H9 (cell line): ENCODE measurements at regions not wholly inside any gene's neighbourhood (a gene's known extent, or its start where the extent isn't known, plus 50 kb on each side); places are given as distances from the start of the nearest gene placed in this dataset.

Experiments
- DNase-seq: peaks from one replicate; pipeline ENCODE4 v3.0.0-alpha.2; 2017
- H2AFZ ChIP-seq: one replicate; pipeline ENCODE4 v1.6.1; 2013; ENCODE audit warnings: mild to moderate bottlenecking, low read length, control low read depth, moderate library complexity
- H2AK5ac ChIP-seq: 2 replicates; pipeline ENCODE4 v1.6.1; 2013; ENCODE audit warnings: low read length, control low read depth, mixed read lengths; ENCODE audit not compliant: insufficient read length
- H2BK120ac ChIP-seq: one replicate; pipeline ENCODE4 v1.6.1; 2013; ENCODE audit warnings: low read depth, mild to moderate bottlenecking, low read length, control low read depth, inconsistent platforms; ENCODE audit not compliant: poor library complexity, severe bottlenecking
- H2BK12ac ChIP-seq: 2 replicates; pipeline ENCODE4 v1.6.1; 2013; ENCODE audit warnings: low read length, control low read depth, mixed read lengths, low read depth; ENCODE audit not compliant: insufficient read length
- H2BK15ac ChIP-seq: 2 replicates; pipeline ENCODE4 v1.6.1; 2013; ENCODE audit warnings: low read depth, low read length, control low read depth
- H2BK20ac ChIP-seq: one replicate; pipeline ENCODE4 v1.6.1; 2013; ENCODE audit warnings: low read depth, mild to moderate bottlenecking, low read length, control low read depth, inconsistent platforms; ENCODE audit not compliant: poor library complexity, severe bottlenecking
- H2BK5ac ChIP-seq: 2 replicates; pipeline ENCODE4 v1.6.1; 2013; ENCODE audit warnings: low read length, control low read depth, mixed read lengths; ENCODE audit not compliant: insufficient read length
- H3K14ac ChIP-seq: 2 replicates; pipeline ENCODE4 v1.6.1; 2013; ENCODE audit warnings: low read length, control low read depth; ENCODE audit not compliant: insufficient read depth
- H3K18ac ChIP-seq: 2 replicates; pipeline ENCODE4 v1.6.1; 2013; ENCODE audit warnings: low read depth, mild to moderate bottlenecking, mixed read lengths, low read length, control low read depth; ENCODE audit not compliant: insufficient read length
- H3K23ac ChIP-seq: 2 replicates; pipeline ENCODE4 v1.6.1; 2013; ENCODE audit warnings: low read length, control low read depth, mixed read lengths, low read depth; ENCODE audit not compliant: insufficient read length
- H3K23me2 ChIP-seq: 2 replicates; pipeline ENCODE4 v1.6.1; 2013; ENCODE audit warnings: low read depth, mild to moderate bottlenecking, mixed read lengths, low read length, control low read depth; ENCODE audit not compliant: insufficient read length, poor library complexity, severe bottlenecking
- H3K27ac ChIP-seq: 2 replicates; pipeline ENCODE4 v1.5.1; 2013; ENCODE audit warnings: low read length, control low read depth, mixed read lengths, low read depth; ENCODE audit not compliant: insufficient read length
- H3K27me3 ChIP-seq: 2 replicates; pipeline ENCODE4 v1.6.1; 2013; ENCODE audit warnings: low read length, control low read depth, inconsistent platforms; ENCODE audit not compliant: insufficient read depth
- H3K4ac ChIP-seq: 2 replicates; pipeline ENCODE4 v1.6.1; 2013; ENCODE audit warnings: low read depth, mild to moderate bottlenecking, control low read depth, inconsistent platforms, low read length, moderate library complexity
- H3K4me1 ChIP-seq: 2 replicates; pipeline ENCODE4 v1.6.1; 2013; ENCODE audit warnings: low read length, control low read depth, inconsistent platforms; ENCODE audit not compliant: insufficient read depth
- H3K4me2 ChIP-seq: 2 replicates; pipeline ENCODE4 v1.6.1; 2013; ENCODE audit warnings: low read length, control low read depth, mixed read lengths; ENCODE audit not compliant: insufficient read length, insufficient read depth
- H3K56ac ChIP-seq: 2 replicates; pipeline ENCODE4 v1.6.1; 2013; ENCODE audit warnings: low read depth, mild to moderate bottlenecking, mixed read lengths, low read length, control low read depth; ENCODE audit not compliant: insufficient read length
- H3K79me1 ChIP-seq: 2 replicates; pipeline ENCODE4 v1.6.1; 2013; ENCODE audit warnings: low read depth, mild to moderate bottlenecking, moderate library complexity, low read length, control low read depth, inconsistent platforms; ENCODE audit not compliant: insufficient read depth, poor library complexity, severe bottlenecking
- H3K79me2 ChIP-seq: 2 replicates; pipeline ENCODE4 v1.6.1; 2013; ENCODE audit warnings: low read length, control low read depth, inconsistent platforms; ENCODE audit not compliant: insufficient read depth
- H3K9ac ChIP-seq: 2 replicates; pipeline ENCODE4 v1.6.1; 2013; ENCODE audit warnings: low read length, control low read depth, mixed read lengths; ENCODE audit not compliant: insufficient read length; ENCODE audit errors: extremely low read depth
- H3K9me3 ChIP-seq: one replicate; pipeline ENCODE4 v1.6.1; 2013; ENCODE audit warnings: low read depth, low read length, inconsistent platforms; ENCODE audit not compliant: control insufficient read depth
- H3T11ph ChIP-seq: one replicate; pipeline ENCODE4 v1.6.1; 2013; ENCODE audit warnings: mild to moderate bottlenecking, low read length, control low read depth, inconsistent platforms
- H4K20me1 ChIP-seq: one replicate; pipeline ENCODE4 v1.6.1; 2013; ENCODE audit not compliant: control insufficient read depth, insufficient read length, insufficient read depth
- H4K5ac ChIP-seq: 2 replicates; pipeline ENCODE4 v1.6.1; 2013; ENCODE audit warnings: low read depth, mild to moderate bottlenecking, mixed read lengths, low read length, control low read depth; ENCODE audit not compliant: insufficient read length
- H4K8ac ChIP-seq: replicated peaks from 2 replicates; pipeline ENCODE4 v1.6.1; 2013; ENCODE audit warnings: low read length, control low read depth, mixed read lengths, low read depth; ENCODE audit not compliant: insufficient read length
- H4K91ac ChIP-seq: 2 replicates; pipeline ENCODE4 v1.6.1; 2013; ENCODE audit warnings: low read depth, mild to moderate bottlenecking, moderate library complexity, mixed read lengths, low read length, control low read depth; ENCODE audit not compliant: insufficient read length
- H3K27ac Mint-ChIP-seq, 3 experiments: 2 replicates in 2 of 3; 3 replicates in 1 of 3; pipeline ENCODE4 v1.8.0; 2020 to 2021; ENCODE audit warnings: mixed read lengths in 3 of 3, mild to moderate bottlenecking in 1 of 3, moderate library complexity in 1 of 3
- H3K27me3 Mint-ChIP-seq: 2 replicates; pipeline ENCODE4 v1.8.0; 2021; ENCODE audit warnings: low read depth, mild to moderate bottlenecking, moderate library complexity, mixed read lengths
- H3K36me3 Mint-ChIP-seq, 3 experiments: 2 replicates in 2 of 3; 3 replicates in 1 of 3; pipeline ENCODE4 v1.8.0; 2020 to 2021; ENCODE audit warnings: low read depth in 3 of 3, mixed read lengths in 3 of 3; ENCODE audit not compliant: insufficient read depth in 1 of 3
- H3K4me1 Mint-ChIP-seq, 2 experiments: 2 replicates each; pipeline ENCODE4 v1.8.0; 2020; ENCODE audit warnings: mixed read lengths in 2 of 2
- H3K4me3 Mint-ChIP-seq, 2 experiments: 2 replicates in 1 of 2; 3 replicates in 1 of 2; pipeline ENCODE4 v1.8.0; 2020 to 2021; ENCODE audit warnings: mild to moderate bottlenecking in 2 of 2, mixed read lengths in 2 of 2, moderate library complexity in 1 of 2
- H3K9me3 Mint-ChIP-seq, 2 experiments: 2 replicates in 1 of 2; 3 replicates in 1 of 2; pipeline ENCODE4 v1.8.0; 2020; ENCODE audit warnings: mild to moderate bottlenecking in 2 of 2, mixed read lengths in 2 of 2, moderate library complexity in 1 of 2
- CTCF ChIP-seq: fragments of 200-600 bp; sonication (generic); conservative IDR thresholded peaks from 3 replicates; pipeline ENCODE4 v1.8.0; 2021; ENCODE audit warnings: antibody characterized with exemption, mild to moderate bottlenecking

DNA sequence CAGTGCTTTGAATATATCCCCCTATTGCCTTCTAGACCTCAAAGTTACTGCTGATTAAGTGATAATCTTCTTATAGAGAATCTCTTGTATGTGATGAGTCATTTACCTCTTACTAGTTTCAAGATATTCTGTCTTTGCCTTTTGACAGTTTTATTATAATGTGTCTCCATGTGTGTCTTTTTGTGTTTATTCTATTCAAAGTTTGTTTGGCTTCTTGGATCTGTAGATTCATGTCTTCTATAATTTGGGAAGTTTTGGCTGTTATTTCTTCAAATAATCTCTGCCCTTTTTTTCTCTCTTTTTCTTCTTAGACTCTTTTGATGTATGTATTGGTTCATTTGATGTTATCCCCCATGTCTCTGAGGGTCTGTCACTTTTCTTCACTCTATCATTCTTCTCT lies 915.7 kb upstream of the GRIA3 start:
- no peak for DNase-seq
- Histone ChIP-seq H3T11ph (no peak overlapping the region), H3K9ac (no peak overlapping the region), H2BK5ac (no peak overlapping the region), H2AK5ac (no peak overlapping the region), H3K79me1 (no peaks in the 10 kb centered on the region), H3K23me2 (no peaks in the 10 kb centered on the region), H4K91ac (no peak overlapping the region), H2BK12ac (no peak overlapping the region), H2BK120ac (no peak overlapping the region), H3K4me2 (no peak overlapping the region), H3K56ac (no peak overlapping the region), H3K23ac (no peak overlapping the region), H2BK20ac (no peak overlapping the region), H3K27ac (no peak overlapping the region), H4K5ac (no peak overlapping the region), H4K20me1 (no peaks in the 10 kb centered on the region), H4K8ac (no peak overlapping the region), H3K4ac (no peak overlapping the region), H3K9me3 (peaks cover 6% of the 10 kb centered on the region), H3K79me2 (no peaks in the 10 kb centered on the region), H3K27me3 (no peaks in the 10 kb centered on the region), H3K4me1 (no peaks in the 10 kb centered on the region), H2AFZ (no peak overlapping the region), H3K18ac (no peak overlapping the region), H3K14ac (no peak overlapping the region), H2BK15ac (no peak overlapping the region)
- Mint-ChIP-seq H3K9me3 (peaks cover 33 to 56% of the 10 kb centered on the region in 2 experiments), H3K4me3 (no peak overlapping the region), H3K27ac (no peak overlapping the region), H3K27me3 (no peaks in the 10 kb centered on the region; the same call in none of the 2 replicates), H3K4me1 (no peaks in the 10 kb centered on the region), H3K36me3 (peaks cover 4 to 11% (median 7%) of the 10 kb centered on the region in 3 experiments; a peak in 4 of 7 replicates)
- no peak for TF ChIP-seq CTCF
